22Rv1 (cell line): ENCODE measurements at regions not wholly inside any gene's neighbourhood (a gene's known extent, or its start where the extent isn't known, plus 50 kb on each side); places are given as distances from the start of the nearest gene placed in this dataset.

ENCODE experiments used
- H3K27ac ChIP-seq: fragments of 450-650 bp; 2 replicates; pipeline ENCODE4 v1.5.1; 2017
- ZFX ChIP-seq: fragments of 450-650 bp; IDR thresholded peaks from 2 replicates; pipeline ENCODE4 v1.6.1; 2017; ENCODE audit warnings: antibody characterized with exemption, borderline replicate concordance
- TF ChIP-seq, protein P1 (sequence below): fragments of 450-650 bp; IDR thresholded peaks from 2 replicates; pipeline ENCODE4 v1.5.1; 2017; ENCODE audit warnings: mild to moderate bottlenecking

GRCh38 chr3:194075088-194075615 is 60.8 kb upstream of the HES1 start:
- H3K27ac ChIP-seq, result no peak overlapping the region
- TF ChIP-seq, protein P1, sequence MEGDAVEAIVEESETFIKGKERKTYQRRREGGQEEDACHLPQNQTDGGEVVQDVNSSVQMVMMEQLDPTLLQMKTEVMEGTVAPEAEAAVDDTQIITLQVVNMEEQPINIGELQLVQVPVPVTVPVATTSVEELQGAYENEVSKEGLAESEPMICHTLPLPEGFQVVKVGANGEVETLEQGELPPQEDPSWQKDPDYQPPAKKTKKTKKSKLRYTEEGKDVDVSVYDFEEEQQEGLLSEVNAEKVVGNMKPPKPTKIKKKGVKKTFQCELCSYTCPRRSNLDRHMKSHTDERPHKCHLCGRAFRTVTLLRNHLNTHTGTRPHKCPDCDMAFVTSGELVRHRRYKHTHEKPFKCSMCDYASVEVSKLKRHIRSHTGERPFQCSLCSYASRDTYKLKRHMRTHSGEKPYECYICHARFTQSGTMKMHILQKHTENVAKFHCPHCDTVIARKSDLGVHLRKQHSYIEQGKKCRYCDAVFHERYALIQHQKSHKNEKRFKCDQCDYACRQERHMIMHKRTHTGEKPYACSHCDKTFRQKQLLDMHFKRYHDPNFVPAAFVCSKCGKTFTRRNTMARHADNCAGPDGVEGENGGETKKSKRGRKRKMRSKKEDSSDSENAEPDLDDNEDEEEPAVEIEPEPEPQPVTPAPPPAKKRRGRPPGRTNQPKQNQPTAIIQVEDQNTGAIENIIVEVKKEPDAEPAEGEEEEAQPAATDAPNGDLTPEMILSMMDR, result no peak
- no peak for TF ChIP-seq ZFX

- TF ChIP-seq, protein P1, result no peak
- TF ChIP-seq ZFX, result no peak
- no peak overlapping the region for H3K27ac ChIP-seq
Measured at GRCh38 chr3:194075802-194076460, 60.0 kb upstream of the HES1 start.

DNA sequence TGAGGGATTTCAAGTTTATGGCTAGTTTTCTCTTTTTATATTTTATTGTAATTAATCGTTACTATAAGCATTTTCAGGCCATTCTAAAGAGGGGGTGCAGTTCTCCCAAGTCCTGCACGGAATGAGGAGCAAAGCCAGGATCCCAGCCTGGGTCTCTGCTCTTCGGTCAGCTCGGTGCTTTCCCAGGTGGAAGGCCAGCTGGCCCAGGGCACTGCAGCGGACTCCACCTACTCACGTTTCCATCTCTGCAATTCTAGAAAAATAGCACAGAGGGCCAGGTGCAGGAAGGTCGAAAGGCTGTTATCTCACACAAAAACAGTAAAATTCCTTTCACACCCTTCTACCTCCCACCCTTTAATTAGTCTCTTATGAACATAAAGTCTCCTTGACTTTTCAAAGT is 59.5 kb upstream of the HES1 start:
- no peak for TF ChIP-seq ZFX
- TF ChIP-seq, protein P1, result no peak
- H3K27ac ChIP-seq, result no peak overlapping the region

- no peak overlapping the region for H3K27ac ChIP-seq
- TF ChIP-seq, protein P1, result no peak
- TF ChIP-seq ZFX, result no peak
Measured at GRCh38 chr3:194077602-194078001, 58.3 kb upstream of the HES1 start.

GRCh38 chr3:194078045-194078821 is 57.7 kb upstream of the HES1 start:
- H3K27ac ChIP-seq, result no peak overlapping the region
- TF ChIP-seq, protein P1, result no peak
- TF ChIP-seq ZFX, result no peak

DNA sequence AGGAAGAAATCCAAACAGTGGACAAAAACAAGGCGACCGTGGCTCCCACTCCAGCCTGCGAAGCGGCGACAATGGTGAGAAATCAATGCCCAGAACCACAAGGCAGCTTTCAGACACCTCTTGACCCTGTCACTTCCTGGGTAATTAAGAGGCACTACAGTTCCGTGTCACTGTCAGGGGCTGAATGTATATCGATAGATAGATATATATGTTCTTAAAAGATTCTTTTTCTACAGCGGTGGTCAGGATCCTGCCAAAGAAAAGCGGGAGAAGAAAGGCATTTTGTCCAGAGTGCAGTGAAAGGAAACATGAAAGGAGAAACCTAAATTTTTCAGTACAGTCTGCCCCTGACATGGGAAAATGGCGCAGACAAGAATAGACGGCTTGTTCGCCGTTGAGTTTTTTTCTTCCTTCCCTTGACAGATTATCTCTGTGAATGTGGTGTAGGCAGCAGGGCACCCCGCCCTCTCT is 56.2 kb upstream of the HES1 start:
- no peak overlapping the region for H3K27ac ChIP-seq
- TF ChIP-seq, protein P1, result no peak
- TF ChIP-seq ZFX, result no peak

DNA sequence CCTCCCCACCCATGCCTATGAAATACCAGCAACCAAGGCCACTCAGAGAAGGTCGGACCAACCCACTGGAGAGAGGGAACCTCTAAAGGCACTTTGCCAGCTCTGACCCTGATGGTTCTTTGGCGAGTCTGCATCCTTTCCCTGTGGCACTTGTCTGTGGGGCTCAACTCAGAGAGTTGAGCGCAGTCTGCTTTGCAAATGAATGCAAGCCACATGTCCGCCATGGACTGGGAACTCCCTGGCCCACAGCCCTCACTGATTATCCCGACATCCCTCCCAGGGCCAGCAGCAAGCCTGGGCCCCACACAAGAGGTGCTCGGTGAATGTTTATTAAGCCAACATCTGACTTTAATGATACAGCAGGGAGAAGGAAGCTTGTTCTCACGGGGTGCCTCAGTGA is 55.5 kb upstream of the HES1 start:
- TF ChIP-seq, protein P1, result no peak
- TF ChIP-seq ZFX, result no peak
- H3K27ac ChIP-seq, result no peak overlapping the region
